WTC11 (cell line): ENCODE measurements at regions not wholly inside any gene's neighbourhood (a gene's known extent, or its start where the extent isn't known, plus 50 kb on each side); places are given as distances from the start of the nearest gene placed in this dataset.
A peak's percentile ranks its signal among the peaks of the same experiment; 100 is the strongest.

Experiments
- ATAC-seq: fragments of 200-7000 bp; cut with Tn5 transposase; 2 replicates; pipeline ENCODE4 v1.10.0; 2021; ENCODE audit warnings: mild to moderate bottlenecking, moderate library complexity
- CTCF ChIA-PET: fragments of 300-600 bp; sonication (Branson Sonifier 250); formaldehyde crosslinking; loops from one replicate; lab custom pipeline; 2021; ENCODE audit warnings: antibody characterized with exemption; lab: Charles Lee
- POLR2A ChIA-PET: fragments of 350-600 bp; sonication (Branson Sonifier 250); formaldehyde crosslinking; loops from one replicate; lab custom pipeline; 2021; ENCODE audit warnings: antibody characterized with exemption; lab: Charles Lee
- DNase-seq: peaks from one replicate; pipeline ENCODE4 v3.0.0; 2021; ENCODE audit warnings: low spot score
- H3K27ac Mint-ChIP-seq: 2 replicates; pipeline ENCODE4 v1.8.0; 2021; ENCODE audit warnings: mixed read lengths
- H3K27me3 Mint-ChIP-seq: 2 replicates; pipeline ENCODE4 v1.8.0; 2021; ENCODE audit warnings: low read depth, mild to moderate bottlenecking, moderate library complexity, mixed read lengths
- H3K36me3 Mint-ChIP-seq: 2 replicates; pipeline ENCODE4 v1.8.0; 2021; ENCODE audit warnings: mixed read lengths
- H3K4me1 Mint-ChIP-seq: 2 replicates; pipeline ENCODE4 v1.8.0; 2022; ENCODE audit warnings: mixed read lengths
- H3K4me3 Mint-ChIP-seq: 2 replicates; pipeline ENCODE4 v1.8.0; 2021; ENCODE audit warnings: mild to moderate bottlenecking, moderate library complexity, mixed read lengths
- H3K9me3 Mint-ChIP-seq: 2 replicates; pipeline ENCODE4 v1.8.0; 2021; ENCODE audit warnings: mixed read lengths
- AR ChIP-seq: fragments of 250-450 bp; sonication (Bioruptor Pico); IDR thresholded peaks from 2 replicates; pipeline ENCODE4 v1.9.0; 2021; ENCODE audit warnings: mild to moderate bottlenecking
- ATF2 ChIP-seq: sonication (generic); formaldehyde crosslinking; IDR thresholded peaks from 2 replicates; pipeline ENCODE4 v1.8.1; 2022; ENCODE audit warnings: low read depth, missing genetic modification reagents, borderline replicate concordance
- ATF6 ChIP-seq: sonication (generic); formaldehyde crosslinking; IDR thresholded peaks from 2 replicates; pipeline ENCODE4 v1.8.1; 2023; ENCODE audit warnings: mild to moderate bottlenecking, missing genetic modification reagents
- CBFB ChIP-seq: sonication (generic); formaldehyde crosslinking; IDR thresholded peaks from 2 replicates; pipeline ENCODE4 v1.8.1; 2022; ENCODE audit warnings: mild to moderate bottlenecking, low read depth, missing genetic modification reagents
- CDX4 ChIP-seq: fragments of 250-450 bp; sonication (Bioruptor Pico); IDR thresholded peaks from 2 replicates; pipeline ENCODE4 v1.9.0; 2021; ENCODE audit warnings: moderate library complexity, mild to moderate bottlenecking, inconsistent platforms, borderline replicate concordance
- CREM ChIP-seq: sonication (generic); formaldehyde crosslinking; IDR thresholded peaks from 2 replicates; pipeline ENCODE4 v1.8.1; 2022; ENCODE audit warnings: mild to moderate bottlenecking, missing genetic modification reagents, moderate library complexity
- ELF4 ChIP-seq: sonication (generic); formaldehyde crosslinking; IDR thresholded peaks from 2 replicates; pipeline ENCODE4 v1.8.1; 2022; ENCODE audit warnings: low read depth, mild to moderate bottlenecking, moderate library complexity, missing genetic modification reagents
- ERG ChIP-seq: fragments of 250-450 bp; sonication (Bioruptor Pico); IDR thresholded peaks from 2 replicates; pipeline ENCODE4 v1.8.0; 2021; ENCODE audit warnings: mild to moderate bottlenecking
- FOXJ3 ChIP-seq: sonication (generic); formaldehyde crosslinking; IDR thresholded peaks from 2 replicates; pipeline ENCODE4 v1.9.0; 2021; ENCODE audit warnings: missing genetic modification reagents, mild to moderate bottlenecking, borderline replicate concordance
- IRF2 ChIP-seq: sonication (generic); formaldehyde crosslinking; IDR thresholded peaks from 2 replicates; pipeline ENCODE4 v1.8.0; 2022; ENCODE audit warnings: low read depth, missing genetic modification reagents, borderline replicate concordance
- MLX ChIP-seq: sonication (generic); formaldehyde crosslinking; IDR thresholded peaks from 2 replicates; pipeline ENCODE4 v1.8.1; 2023; ENCODE audit warnings: mild to moderate bottlenecking, missing genetic modification reagents, moderate library complexity
- MYBL2 ChIP-seq: sonication (generic); formaldehyde crosslinking; IDR thresholded peaks from 2 replicates; pipeline ENCODE4 v1.8.1; 2023; ENCODE audit warnings: mild to moderate bottlenecking, moderate library complexity, missing genetic modification reagents
- TCF7 ChIP-seq: sonication (generic); formaldehyde crosslinking; IDR thresholded peaks from 2 replicates; pipeline ENCODE4 v1.8.0; 2022; ENCODE audit warnings: mild to moderate bottlenecking, low read depth, missing genetic modification reagents, moderate library complexity
- TEAD4 ChIP-seq: sonication (generic); formaldehyde crosslinking; IDR thresholded peaks from 2 replicates; pipeline ENCODE4 v1.8.0; 2022; ENCODE audit warnings: mild to moderate bottlenecking, missing genetic modification reagents
- TP53 ChIP-seq: sonication (generic); formaldehyde crosslinking; IDR thresholded peaks from 2 replicates; pipeline ENCODE4 v1.8.1; 2023; ENCODE audit warnings: mild to moderate bottlenecking, missing genetic modification reagents
- ZNF138 ChIP-seq: sonication (generic); formaldehyde crosslinking; conservative IDR thresholded peaks from 2 replicates; pipeline ENCODE4 v1.8.1; 2022; ENCODE audit warnings: mild to moderate bottlenecking, moderate library complexity, missing genetic modification reagents
- ZNF232 ChIP-seq: sonication (generic); formaldehyde crosslinking; IDR thresholded peaks from 2 replicates; pipeline ENCODE4 v1.8.0; 2022; ENCODE audit warnings: mild to moderate bottlenecking, missing genetic modification reagents
- ZNF423 ChIP-seq: fragments of 250-450 bp; sonication (Bioruptor Pico); IDR thresholded peaks from 2 replicates; pipeline ENCODE4 v2.1.2; 2022; ENCODE audit warnings: mild to moderate bottlenecking, moderate library complexity
- ZSCAN18 ChIP-seq: fragments of 250-450 bp; sonication (Bioruptor Pico); IDR thresholded peaks from 2 replicates; pipeline ENCODE4 v2.1.2; 2022; ENCODE audit warnings: mild to moderate bottlenecking, moderate library complexity

- Mint-ChIP-seq H3K4me1 (peaks cover 13% of the 10 kb centered on the region), H3K27ac (no peak overlapping the region), H3K36me3 (peaks cover 12% of the 10 kb centered on the region), H3K9me3 (peaks cover 41% of the 10 kb centered on the region), H3K4me3 (no peak overlapping the region), H3K27me3 (no peaks in the 10 kb centered on the region)
- ChIA-PET POLR2A (interaction anchor here (0.6 kb wide), 1 partner anchor 135 kb away, joined by 3 read pairs; no protein-coding TSS in a partner anchor), CTCF (interaction anchor here (0.8 to 1.2 kb wide), 3 partner anchors 13 to 298 kb away, joined by 3 to 5 read pairs (median 4); no protein-coding TSS in a partner anchor)
- no peak for DNase-seq
- peak; percentile 55 for ATAC-seq
- peak; percentile 77 for TF ChIP-seq ZNF423 (CRISPR knock-in tag)
- no peak for TF ChIP-seq MLX (CRISPR knock-in tag)
- no peak for TF ChIP-seq IRF2 (CRISPR knock-in tag)
- no peak for TF ChIP-seq TCF7
These were observed 377.9 kb downstream of the TMEM182 start for GRCh38 chr2:103139628-103140268.

- CTCF ChIA-PET: no interaction called here
- H3K36me3 Mint-ChIP-seq: peaks cover 7% of the 10 kb centered on the region; the same call in 1 of the 2 replicates
- no peaks in the 10 kb centered on the region for H3K27me3 Mint-ChIP-seq
These were observed 383.0 kb downstream of the TMEM182 start for GRCh38 chr2:103144837-103145236.

More at GRCh38 chr2:103144837-103145236, 383.0 kb downstream of the TMEM182 start:
- ATAC-seq (no peak), DNase-seq (no peak)
- POLR2A ChIA-PET: no interaction called here
- H3K27ac Mint-ChIP-seq: no peak overlapping the region
- peaks cover 9% of the 10 kb centered on the region for H3K4me1 Mint-ChIP-seq
- TF ChIP-seq ATF6 (CRISPR knock-in tag) (no peak), FOXJ3 (CRISPR knock-in tag) (no peak), MYBL2 (CRISPR knock-in tag) (no peak), CBFB (CRISPR knock-in tag) (no peak), CREM (CRISPR knock-in tag) (no peak), TP53 (CRISPR knock-in tag) (no peak), ZNF138 (CRISPR knock-in tag) (no peak), TEAD4 (CRISPR knock-in tag) (no peak), ATF2 (CRISPR knock-in tag) (no peak), ERG (CRISPR knock-in tag) (no peak), ZSCAN18 (CRISPR knock-in tag) (no peak), CDX4 (CRISPR knock-in tag) (no peak), ZNF423 (CRISPR knock-in tag) (no peak), AR (CRISPR knock-in tag) (no peak), ZNF232 (no peak), ELF4 (CRISPR knock-in tag) (no peak)
- H3K9me3 Mint-ChIP-seq: peaks cover 17% of the 10 kb centered on the region
- no peak overlapping the region for H3K4me3 Mint-ChIP-seq
